ENCODE measurements at regions not wholly inside any gene's neighbourhood (a gene's known extent, or its start where the extent isn't known, plus 50 kb on each side); places are given as distances from the start of the nearest gene placed in this dataset.
"Not testable (repeated sequence)": the region's sequence is repeated elsewhere in the genome, so short reads cannot be mapped to it uniquely, and the experiment has no call there.

DNA sequence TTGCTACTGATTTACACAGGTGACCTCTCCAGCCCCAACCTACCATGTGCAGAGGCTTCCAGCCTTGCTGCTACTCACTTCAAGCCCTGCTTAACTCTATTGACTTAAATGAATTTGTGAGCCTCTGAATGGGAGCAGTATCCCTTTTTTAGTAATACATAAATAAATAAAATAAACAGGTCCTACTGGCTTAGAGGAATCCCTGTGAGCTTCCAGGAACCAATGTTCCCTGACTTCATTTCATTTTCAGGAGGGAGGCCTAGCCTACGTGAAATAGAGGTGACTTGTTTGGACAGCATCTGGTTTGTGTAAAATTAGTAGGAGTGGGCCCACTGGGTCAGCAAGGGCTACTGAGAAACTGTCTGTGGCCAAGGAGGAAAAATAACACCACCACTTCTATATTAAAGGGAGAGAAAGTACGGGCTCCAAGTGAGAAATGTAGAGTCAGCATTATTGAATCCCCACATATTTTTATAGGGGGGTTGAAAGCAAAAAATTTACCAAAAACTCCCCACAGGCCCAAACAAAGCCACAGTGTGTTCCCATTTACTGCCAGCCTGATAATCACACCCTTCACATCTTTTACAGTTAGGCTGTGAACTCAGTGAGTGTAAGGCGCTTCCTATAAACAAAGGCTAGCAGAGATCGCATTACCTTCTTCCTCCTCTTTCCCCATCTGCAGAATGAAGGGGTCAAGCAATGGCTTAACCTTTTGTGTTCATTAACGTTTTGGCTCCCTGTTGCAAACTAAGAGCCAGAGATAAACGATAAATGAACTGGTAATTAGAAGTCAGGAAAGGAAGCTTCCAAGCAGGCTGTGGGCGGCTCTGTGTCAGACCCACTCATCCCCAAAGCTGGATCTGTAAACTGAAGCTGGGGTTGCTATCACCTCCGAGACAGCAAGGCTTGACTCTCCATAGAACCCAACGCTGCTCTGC lies 138.8 kb upstream of the LIFR start:
- TF ChIP-seq, protein P1, sequence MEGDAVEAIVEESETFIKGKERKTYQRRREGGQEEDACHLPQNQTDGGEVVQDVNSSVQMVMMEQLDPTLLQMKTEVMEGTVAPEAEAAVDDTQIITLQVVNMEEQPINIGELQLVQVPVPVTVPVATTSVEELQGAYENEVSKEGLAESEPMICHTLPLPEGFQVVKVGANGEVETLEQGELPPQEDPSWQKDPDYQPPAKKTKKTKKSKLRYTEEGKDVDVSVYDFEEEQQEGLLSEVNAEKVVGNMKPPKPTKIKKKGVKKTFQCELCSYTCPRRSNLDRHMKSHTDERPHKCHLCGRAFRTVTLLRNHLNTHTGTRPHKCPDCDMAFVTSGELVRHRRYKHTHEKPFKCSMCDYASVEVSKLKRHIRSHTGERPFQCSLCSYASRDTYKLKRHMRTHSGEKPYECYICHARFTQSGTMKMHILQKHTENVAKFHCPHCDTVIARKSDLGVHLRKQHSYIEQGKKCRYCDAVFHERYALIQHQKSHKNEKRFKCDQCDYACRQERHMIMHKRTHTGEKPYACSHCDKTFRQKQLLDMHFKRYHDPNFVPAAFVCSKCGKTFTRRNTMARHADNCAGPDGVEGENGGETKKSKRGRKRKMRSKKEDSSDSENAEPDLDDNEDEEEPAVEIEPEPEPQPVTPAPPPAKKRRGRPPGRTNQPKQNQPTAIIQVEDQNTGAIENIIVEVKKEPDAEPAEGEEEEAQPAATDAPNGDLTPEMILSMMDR (IDR thresholded peaks at IDR 0.05) = no peak
- DNase-seq (no peak), FAIRE-seq (no peak), ATAC-seq (no peak)
- intact Hi-C loops (cut with DNase I) = no loop called here
- no peaks in the 10 kb centered on the region for H3K27me3 ChIP-seq
- H3K4me3 ChIP-seq = no peak overlapping the region
- H3K36me3 ChIP-seq = no peaks in the 10 kb centered on the region
- H3K9me3 ChIP-seq = no peaks in the 10 kb centered on the region
- 66 to 68% methylated on average over 9 of the region's 9 CpGs for WGBS, 2 donors
- H3K27ac ChIP-seq = no peak overlapping the region
- no peaks in the 10 kb centered on the region for H3K4me1 ChIP-seq

DNA sequence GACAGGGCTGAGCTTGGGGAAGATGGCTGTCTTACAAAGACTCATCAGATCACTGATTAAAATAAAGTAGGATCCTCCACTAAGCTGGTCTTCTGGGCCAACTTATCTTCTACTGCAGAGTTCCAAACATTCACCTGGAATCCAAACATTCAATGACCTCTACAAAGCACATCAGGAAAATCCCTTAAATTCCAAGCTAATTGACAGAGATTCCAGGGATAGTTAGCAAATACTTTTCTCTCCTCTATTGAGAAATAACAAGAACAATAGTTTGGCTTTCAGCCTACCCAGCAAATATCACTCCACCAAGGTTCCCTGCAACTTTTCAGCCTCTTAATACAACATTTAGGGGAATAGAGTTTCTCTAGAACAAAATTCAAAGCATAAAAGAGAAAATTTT lies 140.6 kb upstream of the LIFR start:
- Histone ChIP-seq H3K9me3 (no peaks in the 10 kb centered on the region), H3K27me3 (no peaks in the 10 kb centered on the region), H3K4me1 (no peaks in the 10 kb centered on the region), H3K27ac (no peak overlapping the region), H3K4me3 (no peak overlapping the region), H3K36me3 (no peaks in the 10 kb centered on the region)
- intact Hi-C loops (cut with DNase I) = no loop called here
- FAIRE-seq = no peak
- no peak for ATAC-seq
- TF ChIP-seq, protein P1 (IDR thresholded peaks at IDR 0.05) = no peak
- no peak for DNase-seq

DNA sequence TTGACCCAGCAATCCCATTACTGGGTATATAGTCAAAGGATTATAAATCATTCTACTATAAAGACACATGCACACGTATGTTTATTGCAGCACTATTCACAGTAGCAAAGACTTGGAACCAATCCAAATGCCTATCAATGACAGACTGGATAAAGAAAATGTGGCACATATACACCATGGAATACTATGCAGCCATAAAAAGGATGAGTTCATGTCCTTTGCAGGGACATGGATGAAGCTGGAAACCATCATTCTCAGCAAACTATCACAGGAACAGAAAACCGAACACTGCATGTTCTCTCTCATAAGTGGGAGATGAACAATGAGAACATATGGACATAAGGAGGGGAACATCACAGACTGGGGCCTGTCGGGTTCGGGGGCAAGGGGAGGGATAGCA lies 140.3 kb upstream of the OSMR start:
- H3K4me1 ChIP-seq; H3K9me3 ChIP-seq; H3K27ac ChIP-seq; DNase-seq; ATAC-seq; H3K4me3 ChIP-seq; H3K36me3 ChIP-seq; intact Hi-C loops (cut with DNase I); H3K27me3 ChIP-seq; FAIRE-seq: not testable (repeated sequence)
- WGBS, 2 donors = 80 to 87% methylated on average over 4 of the region's 4 CpGs

DNA sequence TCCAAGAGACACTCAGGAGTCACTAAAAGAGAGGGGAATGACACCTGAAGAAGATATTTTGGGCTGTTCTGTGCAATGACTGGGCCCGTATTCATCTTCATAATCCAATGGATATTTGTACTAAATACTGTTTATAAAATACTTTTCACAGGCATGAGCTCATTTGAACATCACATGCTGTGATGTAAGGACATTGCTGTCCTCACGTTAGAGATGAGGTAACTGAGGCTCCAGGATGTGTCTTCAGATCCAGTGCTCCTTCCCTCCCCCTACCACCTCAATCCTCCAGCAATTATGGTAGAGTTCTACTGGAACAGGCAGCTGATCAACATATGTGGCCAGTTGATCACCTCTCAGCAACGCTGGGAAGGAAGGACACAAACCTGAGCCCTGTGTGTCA lies 139.4 kb upstream of the OSMR start:
- TF ChIP-seq, protein P1 (IDR thresholded peaks at IDR 0.05) = no peak
- Histone ChIP-seq H3K4me3 (no peak overlapping the region), H3K4me1 (no peaks in the 10 kb centered on the region), H3K9me3 (no peaks in the 10 kb centered on the region), H3K36me3 (no peaks in the 10 kb centered on the region), H3K27ac (no peak overlapping the region), H3K27me3 (no peaks in the 10 kb centered on the region)
- ATAC-seq (no peak), DNase-seq (no peak), FAIRE-seq (no peak)
- intact Hi-C loops (cut with DNase I) = no loop called here
- WGBS, 2 donors = 68 to 79% methylated on average over 3 of the region's 3 CpGs

DNA sequence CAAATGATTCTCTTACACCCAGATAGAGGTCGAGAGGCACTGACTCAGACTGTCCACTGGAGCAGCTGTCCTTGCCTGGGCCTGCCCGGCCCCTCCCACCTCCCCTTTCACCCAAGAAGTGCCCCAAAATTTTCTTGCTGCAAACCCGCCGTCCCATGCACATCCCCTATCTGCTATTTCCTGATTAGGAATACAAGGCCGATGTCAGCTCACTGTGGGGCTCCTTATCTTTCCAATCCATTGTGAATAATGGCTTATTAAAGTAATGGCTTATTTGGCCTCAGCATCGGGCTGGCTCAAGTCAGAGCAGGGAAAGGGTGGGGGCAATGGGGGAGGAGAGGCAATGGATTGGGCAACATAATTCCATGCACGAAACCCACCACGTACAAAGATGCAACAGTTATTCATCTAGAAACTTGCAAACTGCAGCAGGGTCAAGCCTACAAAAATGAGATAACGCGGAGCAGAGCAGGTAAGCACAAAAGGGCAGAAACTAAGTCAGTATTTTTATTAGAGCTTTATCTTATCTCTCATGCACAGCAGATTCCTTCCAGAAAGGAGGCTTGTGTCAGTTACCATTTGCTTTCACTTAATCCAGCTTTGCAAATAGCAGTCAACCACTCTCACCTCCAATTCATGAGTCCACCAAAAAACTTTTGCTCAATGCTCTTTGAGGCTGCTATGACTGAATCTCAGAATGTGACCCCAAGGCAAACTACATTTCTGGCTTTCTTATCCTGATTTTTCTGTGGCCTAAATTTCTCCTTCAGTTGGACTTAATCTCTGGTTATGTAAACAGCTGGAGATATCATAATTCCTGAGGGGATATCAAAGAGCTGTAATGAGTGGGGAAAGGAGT lies 138.2 kb upstream of the OSMR start:
- FAIRE-seq (no peak), DNase-seq (no peak), ATAC-seq (no peak)
- Histone ChIP-seq H3K9me3 (no peaks in the 10 kb centered on the region), H3K4me3 (no peak overlapping the region), H3K36me3 (no peaks in the 10 kb centered on the region), H3K4me1 (no peaks in the 10 kb centered on the region), H3K27ac (no peak overlapping the region), H3K27me3 (no peaks in the 10 kb centered on the region)
- TF ChIP-seq, protein P1 (IDR thresholded peaks at IDR 0.05) = no peak
- intact Hi-C loops (cut with DNase I) = no loop called here
- 54 to 61% methylated on average over 10 of the region's 10 CpGs for WGBS, 2 donors

All from pancreas (tissue), 10 donors.